Endodermal cell (in vitro differentiated cells): ENCODE measurements at regions not wholly inside any gene's neighbourhood (a gene's known extent, or its start where the extent isn't known, plus 50 kb on each side); places are given as distances from the start of the nearest gene placed in this dataset.

Experiments
- DNase-seq: peaks from one replicate; pipeline ENCODE4 v3.0.0-alpha.2; 2017
- H3K27ac ChIP-seq: 2 replicates; pipeline ENCODE4 v1.5.1; 2013; ENCODE audit warnings: mild to moderate bottlenecking, low read depth, low read length, moderate library complexity
- H3K27me3 ChIP-seq: 2 replicates; pipeline ENCODE4 v1.6.1; 2013; ENCODE audit warnings: mild to moderate bottlenecking, low read length, moderate library complexity; ENCODE audit not compliant: insufficient read depth, control insufficient read depth, poor library complexity, severe bottlenecking
- H3K36me3 ChIP-seq: 2 replicates; pipeline ENCODE4 v1.7.0; 2013; ENCODE audit warnings: mild to moderate bottlenecking, low read length, moderate library complexity; ENCODE audit not compliant: control insufficient read depth, insufficient read depth
- H3K4me1 ChIP-seq: one replicate; pipeline ENCODE4 v1.7.0; 2013; ENCODE audit warnings: low read length; ENCODE audit not compliant: control insufficient read depth, insufficient read depth
- H3K4me3 ChIP-seq: 2 replicates; pipeline ENCODE4 v1.5.1; 2013; ENCODE audit warnings: mild to moderate bottlenecking, low read length, moderate library complexity
- H3K9ac ChIP-seq: 2 replicates; pipeline ENCODE4 v1.6.1; 2013; ENCODE audit warnings: mild to moderate bottlenecking, low read length, moderate library complexity; ENCODE audit not compliant: poor library complexity, severe bottlenecking; ENCODE audit errors: extremely low read depth
- H3K9me3 ChIP-seq: 2 replicates; pipeline ENCODE4 v1.6.1; 2013; ENCODE audit warnings: mild to moderate bottlenecking, low read length, moderate library complexity; ENCODE audit not compliant: control insufficient read depth
- H3K27ac Mint-ChIP-seq: 2 replicates; pipeline ENCODE4 v1.8.0; 2020; ENCODE audit warnings: mixed read lengths
- H3K27me3 Mint-ChIP-seq: 2 replicates; pipeline ENCODE4 v1.8.0; 2021; ENCODE audit warnings: mild to moderate bottlenecking, mixed read lengths; ENCODE audit not compliant: insufficient read depth
- H3K36me3 Mint-ChIP-seq: 2 replicates; pipeline ENCODE4 v1.8.0; 2020; ENCODE audit warnings: low read depth, mixed read lengths
- H3K4me1 Mint-ChIP-seq: 2 replicates; pipeline ENCODE4 v1.8.0; 2020; ENCODE audit warnings: mixed read lengths
- H3K4me3 Mint-ChIP-seq: 2 replicates; pipeline ENCODE4 v1.8.0; 2020; ENCODE audit warnings: mild to moderate bottlenecking, moderate library complexity, mixed read lengths
- H3K9me3 Mint-ChIP-seq: 2 replicates; pipeline ENCODE4 v1.8.0; 2020; ENCODE audit warnings: mild to moderate bottlenecking, mixed read lengths
- CTCF ChIP-seq: fragments of 200-600 bp; sonication (generic); conservative IDR thresholded peaks from 2 replicates; pipeline ENCODE4 v1.5.0; 2021; ENCODE audit warnings: antibody characterized with exemption, mild to moderate bottlenecking
- WGBS, 2 experiments: methylation state at CpG; one replicate each; pipeline versions ENCODE4 v1.1.5 to v1.1.7; 2013; ENCODE audit warnings: missing lambda C conversion rate in 2 of 2, mixed read lengths in 1 of 2; ENCODE audit not compliant: insufficient coverage in 1 of 2, insufficient read length in 1 of 2; 5-methylcytosine and 5-hydroxymethylcytosine counted together

DNA sequence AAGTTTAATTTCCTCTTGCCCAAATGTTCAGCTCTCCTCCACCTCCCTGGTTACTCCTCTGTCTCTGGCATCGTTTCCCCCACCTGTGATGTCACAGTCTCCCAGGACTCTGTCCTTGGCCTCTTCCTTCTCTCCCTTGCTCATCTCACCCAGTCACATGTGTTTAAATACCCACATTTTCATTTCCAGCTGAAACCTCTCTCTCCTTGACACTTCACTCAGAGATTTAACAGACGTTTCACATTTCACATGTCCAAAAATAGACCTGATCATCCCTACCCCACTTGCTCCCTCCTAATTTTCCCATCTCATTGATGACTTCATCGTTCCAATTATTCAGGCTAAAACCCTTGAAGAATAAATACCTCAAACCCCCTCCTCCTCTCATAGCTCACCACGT is 604.1 kb upstream of the JAG1 start:
- H3K27ac Mint-ChIP-seq: no peak overlapping the region
- no peaks in the 10 kb centered on the region for H3K36me3 Mint-ChIP-seq
- peaks cover 38% of the 10 kb centered on the region for H3K27me3 Mint-ChIP-seq

DNA sequence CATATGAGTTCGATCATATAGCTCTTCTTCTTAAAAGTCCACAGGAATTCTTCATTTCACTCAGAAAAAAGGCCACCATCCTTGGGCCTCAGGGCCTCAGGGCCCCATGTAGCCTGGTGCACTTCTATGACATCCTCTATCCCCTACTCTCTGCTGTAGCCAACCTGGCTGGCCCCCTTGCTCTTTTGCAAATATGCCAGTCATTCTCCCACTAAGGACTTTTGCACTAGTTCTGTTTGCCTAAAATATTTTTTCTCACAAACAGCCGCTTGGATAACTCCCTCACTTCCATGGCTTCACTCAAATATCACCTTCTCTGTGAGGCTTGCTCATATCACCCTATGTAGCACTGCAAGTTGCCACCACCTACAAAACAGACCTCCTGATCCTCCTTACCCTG is 604.7 kb upstream of the JAG1 start:
- Mint-ChIP-seq H3K27ac (no peak overlapping the region), H3K36me3 (no peaks in the 10 kb centered on the region), H3K27me3 (peaks cover 35% of the 10 kb centered on the region), H3K4me1 (peaks cover 10% of the 10 kb centered on the region), H3K9me3 (peaks cover 10% of the 10 kb centered on the region), H3K4me3 (no peak overlapping the region)
- H3K4me3 ChIP-seq: no peak overlapping the region
- H3K36me3 ChIP-seq: no peaks in the 10 kb centered on the region
- no peak overlapping the region for H3K27ac ChIP-seq
- peaks cover 25% of the 10 kb centered on the region for H3K27me3 ChIP-seq
- H3K4me1 ChIP-seq: no peaks in the 10 kb centered on the region
- no peak for DNase-seq
- no peak for TF ChIP-seq CTCF
- H3K9me3 ChIP-seq: peaks cover 10% of the 10 kb centered on the region
- no peak overlapping the region for H3K9ac ChIP-seq
- 95 to 100% methylated on average over 1 to 2 of the region's 2 CpGs for WGBS, 2 experiments

More for the DNA sequence above, 604.1 kb upstream of the JAG1 start:
- Mint-ChIP-seq H3K4me3 (no peak overlapping the region), H3K4me1 (peaks cover 14% of the 10 kb centered on the region), H3K9me3 (peaks cover 10% of the 10 kb centered on the region)
- Histone ChIP-seq H3K4me1 (no peaks in the 10 kb centered on the region), H3K27me3 (peaks cover 31% of the 10 kb centered on the region), H3K9me3 (peaks cover 10% of the 10 kb centered on the region), H3K27ac (no peak overlapping the region), H3K4me3 (no peak overlapping the region), H3K36me3 (no peaks in the 10 kb centered on the region), H3K9ac (no peak overlapping the region)
- WGBS, 2 experiments: 87 to 92% methylated on average over 3 to 4 of the region's 4 CpGs
- DNase-seq: no peak
- no peak for TF ChIP-seq CTCF

GRCh38 chr20:11281240-11281639 is 607.4 kb upstream of the JAG1 start:
- H3K36me3 ChIP-seq: no peaks in the 10 kb centered on the region
- H3K4me3 ChIP-seq: no peak overlapping the region
- H3K27me3 ChIP-seq: peaks cover 6% of the 10 kb centered on the region
- Mint-ChIP-seq H3K27me3 (peaks cover 18% of the 10 kb centered on the region), H3K4me3 (no peak overlapping the region), H3K27ac (no peak overlapping the region), H3K4me1 (no peaks in the 10 kb centered on the region), H3K36me3 (no peaks in the 10 kb centered on the region), H3K9me3 (peaks cover 10% of the 10 kb centered on the region)
- H3K9ac ChIP-seq: no peak overlapping the region
- H3K4me1 ChIP-seq: no peaks in the 10 kb centered on the region
- WGBS, 2 experiments: 90% methylated on average over 2 of the region's 3 CpGs
- no peak overlapping the region for H3K27ac ChIP-seq
- DNase-seq: no peak
- peaks cover 10% of the 10 kb centered on the region for H3K9me3 ChIP-seq
- TF ChIP-seq CTCF: no peak
